PC-3 (cell line): ENCODE measurements at regions not wholly inside any gene's neighbourhood (a gene's known extent, or its start where the extent isn't known, plus 50 kb on each side); places are given as distances from the start of the nearest gene placed in this dataset.

ENCODE experiments used
- ATAC-seq: fragments of 200-7000 bp; cut with Tn5 transposase; 2 replicates; pipeline ENCODE4 v1.9.1; 2020; ENCODE audit warnings: mild to moderate bottlenecking, moderate library complexity
- BruUV-seq: library from RNA; stranded (reverse); fragments of 400-500 nt; replicated peaks from 2 replicates; lab custom pipeline; 2021; lab: Mats Ljungman, UMichigan
- CTCF ChIA-PET: fragments of 300-600 bp; sonication (Branson Sonifier 250); formaldehyde crosslinking; loops from one replicate; lab custom pipeline; 2022; ENCODE audit warnings: antibody characterized with exemption; lab: Charles Lee
- POLR2A ChIA-PET: fragments of 300-600 bp; sonication (Branson Sonifier 250); formaldehyde crosslinking; loops from one replicate; lab custom pipeline; 2022; ENCODE audit warnings: antibody characterized with exemption; ENCODE audit not compliant: unreplicated experiment; lab: Charles Lee
- DNase-seq: peaks from one replicate; pipeline ENCODE4 v3.0.0-alpha.2; 2015
- H2AFZ ChIP-seq: fragments of 300-600 bp; sonication (generic); 2 replicates; pipeline ENCODE4 v1.6.0; 2016; ENCODE audit warnings: antibody characterized with exemption, low read length
- H3F3A ChIP-seq: fragments of 300-600 bp; sonication (generic); one replicate; pipeline ENCODE4 v1.6.0; 2017; ENCODE audit warnings: antibody characterized with exemption, low read length, control low read depth, mild to moderate bottlenecking; ENCODE audit not compliant: unreplicated experiment
- H3K27ac ChIP-seq: fragments of 300-600 bp; sonication (generic); 2 replicates; pipeline ENCODE4 v1.5.1; 2016; ENCODE audit warnings: mild to moderate bottlenecking, low read length
- H3K27me3 ChIP-seq: fragments of 300-600 bp; sonication (generic); 2 replicates; pipeline ENCODE4 v1.6.1; 2016; ENCODE audit warnings: low read length, mixed read lengths
- H3K36me3 ChIP-seq: fragments of 300-600 bp; sonication (generic); 2 replicates; pipeline ENCODE4 v1.6.1; 2016; ENCODE audit warnings: low read depth, mixed run types, low read length, mixed read lengths
- H3K4me1 ChIP-seq: fragments of 300-600 bp; sonication (generic); 2 replicates; pipeline ENCODE4 v1.5.1; 2016; ENCODE audit warnings: low read length; ENCODE audit not compliant: insufficient read depth
- H3K4me2 ChIP-seq: fragments of 300-600 bp; sonication (generic); 2 replicates; pipeline ENCODE4 v1.6.0; 2016; ENCODE audit warnings: low read length
- H3K4me3 ChIP-seq: fragments of 300-600 bp; sonication (generic); 2 replicates; pipeline ENCODE4 v1.5.1; 2016; ENCODE audit warnings: mild to moderate bottlenecking, low read length, mixed read lengths
- H3K79me2 ChIP-seq: fragments of 300-600 bp; sonication (generic); 2 replicates; pipeline ENCODE4 v1.6.1; 2017; ENCODE audit warnings: low read length, mixed read lengths
- H3K9ac ChIP-seq: fragments of 300-600 bp; sonication (generic); 2 replicates; pipeline ENCODE4 v1.6.0; 2016; ENCODE audit warnings: mild to moderate bottlenecking, low read length
- H3K9me2 ChIP-seq: fragments of 300-600 bp; sonication (generic); replicated peaks from 2 replicates; pipeline ENCODE4 v1.6.1; 2016; ENCODE audit warnings: mixed run types, low read length, mixed read lengths
- H3K9me3 ChIP-seq: fragments of 300-600 bp; sonication (generic); 2 replicates; pipeline ENCODE4 v1.6.1; 2016; ENCODE audit warnings: low read length, mixed read lengths
- H4K20me1 ChIP-seq: fragments of 300-600 bp; sonication (generic); 2 replicates; pipeline ENCODE4 v1.6.1; 2016; ENCODE audit warnings: low read length, mixed read lengths
- EZH2 ChIP-seq: fragments of 300-600 bp; sonication (generic); IDR thresholded peaks from one replicate; pipeline ENCODE4 v1.6.1; 2017; ENCODE audit warnings: antibody characterized with exemption, mild to moderate bottlenecking, low read length; ENCODE audit not compliant: unreplicated experiment
- EZH2phosphoT487 ChIP-seq: fragments of 300-600 bp; sonication (generic); IDR thresholded peaks from 2 replicates; pipeline ENCODE4 v1.6.1; 2018; ENCODE audit warnings: mild to moderate bottlenecking, antibody characterized with exemption, low read length, borderline replicate concordance
- intact Hi-C: fragments of 100-400 bp; cut with micrococcal nuclease; formaldehyde crosslinking; loops from 2 replicates; pipeline ENCODE4 v1.9.0; 2023
- TF ChIP-seq, protein P1 (sequence below): fragments of 300-600 bp; sonication (generic); conservative IDR thresholded peaks from 2 replicates; pipeline ENCODE4 v1.5.1; 2017; ENCODE audit warnings: antibody characterized with exemption, low read depth, mild to moderate bottlenecking, low read length

DNA sequence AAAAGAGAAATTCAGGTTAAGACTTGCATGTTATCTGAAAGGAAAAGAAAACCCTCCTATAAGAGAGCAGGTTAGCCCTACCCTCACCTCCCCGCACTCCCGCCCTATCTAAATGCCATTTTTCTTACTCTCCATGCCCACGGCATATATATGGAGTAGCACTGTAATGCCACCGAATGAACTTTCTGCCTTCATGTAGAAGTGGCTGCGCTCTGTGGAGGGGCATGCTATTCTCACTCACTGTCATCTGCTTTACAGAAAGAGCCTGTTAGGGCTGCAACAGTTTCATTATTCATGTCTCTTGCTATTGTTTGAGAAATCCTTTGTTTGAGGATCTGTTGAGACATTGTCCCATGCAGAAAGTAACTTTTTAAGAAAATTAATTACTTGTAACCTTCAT is 1190.6 kb downstream of the SORCS1 start:
- Histone ChIP-seq H2AFZ (0 out of 2 replicates have a peak overlapping the region, but pooled peaks have one; percentile 45), H4K20me1 (no peaks in the 10 kb centered on the region), H3K27me3 (no peaks in the 10 kb centered on the region), H3K79me2 (no peaks in the 10 kb centered on the region), H3K4me1 (peaks cover 4% of the 10 kb centered on the region; the same call in 1 of the 2 replicates), H3K9ac (no peak overlapping the region), H3K9me3 (no peaks in the 10 kb centered on the region), H3K9me2 (no peaks in the 10 kb centered on the region), H3K36me3 (no peaks in the 10 kb centered on the region), H3F3A (no peaks in the 10 kb centered on the region), H3K4me3 (no peak overlapping the region; the same call in 1 of the 2 replicates), H3K4me2 (no peak overlapping the region), H3K27ac (no peak overlapping the region)
- CTCF ChIA-PET: interaction anchor here (0.6 kb wide), 1 partner anchor 157 kb away, joined by 3 read pairs; no protein-coding TSS in a partner anchor
- POLR2A ChIA-PET: no interaction called here
- intact Hi-C loops: no loop called here
- TF ChIP-seq, protein P1, sequence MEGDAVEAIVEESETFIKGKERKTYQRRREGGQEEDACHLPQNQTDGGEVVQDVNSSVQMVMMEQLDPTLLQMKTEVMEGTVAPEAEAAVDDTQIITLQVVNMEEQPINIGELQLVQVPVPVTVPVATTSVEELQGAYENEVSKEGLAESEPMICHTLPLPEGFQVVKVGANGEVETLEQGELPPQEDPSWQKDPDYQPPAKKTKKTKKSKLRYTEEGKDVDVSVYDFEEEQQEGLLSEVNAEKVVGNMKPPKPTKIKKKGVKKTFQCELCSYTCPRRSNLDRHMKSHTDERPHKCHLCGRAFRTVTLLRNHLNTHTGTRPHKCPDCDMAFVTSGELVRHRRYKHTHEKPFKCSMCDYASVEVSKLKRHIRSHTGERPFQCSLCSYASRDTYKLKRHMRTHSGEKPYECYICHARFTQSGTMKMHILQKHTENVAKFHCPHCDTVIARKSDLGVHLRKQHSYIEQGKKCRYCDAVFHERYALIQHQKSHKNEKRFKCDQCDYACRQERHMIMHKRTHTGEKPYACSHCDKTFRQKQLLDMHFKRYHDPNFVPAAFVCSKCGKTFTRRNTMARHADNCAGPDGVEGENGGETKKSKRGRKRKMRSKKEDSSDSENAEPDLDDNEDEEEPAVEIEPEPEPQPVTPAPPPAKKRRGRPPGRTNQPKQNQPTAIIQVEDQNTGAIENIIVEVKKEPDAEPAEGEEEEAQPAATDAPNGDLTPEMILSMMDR: no peak
- TF ChIP-seq EZH2 (no peak), EZH2phosphoT487 (no peak)
- DNase-seq (no peak), ATAC-seq (no peak)
- no TSS peak for BruUV-seq

DNA sequence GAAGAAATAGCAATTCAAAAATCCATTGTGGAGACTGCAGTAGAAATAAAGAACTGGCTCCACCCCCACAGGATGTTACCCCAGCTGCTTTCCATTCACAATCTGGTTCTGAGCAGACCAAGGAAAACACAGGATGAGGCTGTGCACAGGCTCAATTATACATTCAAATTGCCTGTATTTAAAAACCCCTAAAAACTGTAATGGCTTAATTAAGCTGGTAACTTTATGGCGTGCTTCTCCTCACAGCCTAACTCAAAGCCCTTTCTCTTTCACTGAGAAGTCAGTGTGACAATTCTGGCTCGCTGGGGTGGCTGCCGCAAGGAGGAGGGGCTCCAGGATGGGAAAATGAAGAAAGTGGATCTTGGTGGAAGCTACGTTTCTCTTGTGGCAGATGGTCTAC is 1191.1 kb downstream of the SORCS1 start:
- POLR2A ChIA-PET: no interaction called here
- DNase-seq (no peak), ATAC-seq (no peak)
- H3K4me1 ChIP-seq: peaks cover 4% of the 10 kb centered on the region; the same call in 1 of the 2 replicates
- no peaks in the 10 kb centered on the region for H3K27me3 ChIP-seq
- H2AFZ ChIP-seq: peak overlapping the region; percentile 45; the same call in 1 of the 2 replicates
- H3K36me3 ChIP-seq: no peaks in the 10 kb centered on the region
- H3K9ac ChIP-seq: no peak overlapping the region
- intact Hi-C loops: no loop called here
- no peaks in the 10 kb centered on the region for H3K79me2 ChIP-seq
- TF ChIP-seq, protein P1: no peak
- no peak for TF ChIP-seq EZH2phosphoT487
- TF ChIP-seq EZH2: no peak
- no peaks in the 10 kb centered on the region for H3F3A ChIP-seq
- no TSS peak for BruUV-seq
- no peaks in the 10 kb centered on the region for H4K20me1 ChIP-seq
- H3K9me3 ChIP-seq: no peaks in the 10 kb centered on the region
- CTCF ChIA-PET: no interaction called here
- peak overlapping the region; percentile 34; the same call in 1 of the 2 replicates for H3K4me2 ChIP-seq
- H3K4me3 ChIP-seq: peak overlapping the region; percentile 24; the same call in 1 of the 2 replicates
- no peaks in the 10 kb centered on the region for H3K9me2 ChIP-seq
- H3K27ac ChIP-seq: no peak overlapping the region

DNA sequence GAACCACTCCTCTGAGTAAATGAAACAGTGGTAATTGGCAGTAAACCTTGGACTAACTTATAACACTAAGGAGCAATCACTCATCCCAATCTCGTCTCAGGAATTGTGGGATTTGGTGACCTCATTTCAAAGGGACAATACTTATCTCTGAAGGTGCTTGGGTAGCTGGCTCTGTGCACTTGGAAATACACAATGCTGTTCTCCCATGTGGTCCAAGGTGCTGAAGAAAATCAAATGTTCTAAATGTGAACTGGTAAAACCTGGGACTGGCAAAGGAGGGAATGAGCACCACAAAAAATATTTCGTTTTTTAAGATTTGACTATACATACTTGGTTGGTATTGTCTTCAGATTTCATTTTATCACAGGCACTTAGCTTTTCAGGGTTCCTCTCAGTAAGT is 1193.0 kb downstream of the SORCS1 start:
- H3K9me3 ChIP-seq: no peaks in the 10 kb centered on the region
- H4K20me1 ChIP-seq: no peaks in the 10 kb centered on the region
- H3K36me3 ChIP-seq: no peaks in the 10 kb centered on the region
- no peak overlapping the region for H2AFZ ChIP-seq
- no peaks in the 10 kb centered on the region for H3K9me2 ChIP-seq
- DNase-seq (no peak), ATAC-seq (no peak)
- POLR2A ChIA-PET: no interaction called here
- H3K4me2 ChIP-seq: no peak overlapping the region
- intact Hi-C loops: no loop called here
- H3K79me2 ChIP-seq: no peaks in the 10 kb centered on the region
- H3K4me1 ChIP-seq: peaks cover 4% of the 10 kb centered on the region; the same call in 1 of the 2 replicates
- no peaks in the 10 kb centered on the region for H3K27me3 ChIP-seq
- BruUV-seq: no TSS peak
- CTCF ChIA-PET: no interaction called here
- no peak overlapping the region for H3K4me3 ChIP-seq
- no peaks in the 10 kb centered on the region for H3F3A ChIP-seq
- H3K27ac ChIP-seq: no peak overlapping the region
- TF ChIP-seq EZH2: no peak
- TF ChIP-seq, protein P1: no peak
- TF ChIP-seq EZH2phosphoT487: no peak
- H3K9ac ChIP-seq: no peak overlapping the region
